ENCODE measurements at regions not wholly inside any gene's neighbourhood (a gene's known extent, or its start where the extent isn't known, plus 50 kb on each side); places are given as distances from the start of the nearest gene placed in this dataset.

GRCh38 chr7:118757066-118757465 lies 532.6 kb downstream of the ANKRD7 start:
- no peak overlapping the region for H3K4me3 ChIP-seq
- H3K27ac ChIP-seq: no peak overlapping the region
- no peak for DNase-seq (ENCODE audit: low spot score)
- 92% methylated on average over 3 of the region's 3 CpGs for WGBS
- no peaks in the 10 kb centered on the region for H3K9me3 ChIP-seq
- H3K4me1 ChIP-seq (replicated peaks): no peaks in the 10 kb centered on the region
- intact Hi-C loops (cut with DNase I): no loop called here
- H3K27me3 ChIP-seq (replicated peaks; ENCODE audit: insufficient read depth): no peaks in the 10 kb centered on the region
- no peaks in the 10 kb centered on the region for H3K36me3 ChIP-seq
- no peak for TF ChIP-seq POLR2AphosphoS5 (IDR thresholded peaks at IDR 0.05)
- TF ChIP-seq CTCF (IDR thresholded peaks at IDR 0.05): no peak
- TF ChIP-seq POLR2A (IDR thresholded peaks at IDR 0.05): no peak

GRCh38 chr7:118758582-118758981 lies 534.1 kb downstream of the ANKRD7 start:
- no peak for TF ChIP-seq CTCF (IDR thresholded peaks at IDR 0.05)
- no peak for DNase-seq (ENCODE audit: low spot score)
- H3K9me3 ChIP-seq: no peaks in the 10 kb centered on the region
- H3K36me3 ChIP-seq: no peaks in the 10 kb centered on the region
- intact Hi-C loops (cut with DNase I): no loop called here
- H3K4me1 ChIP-seq (replicated peaks): no peaks in the 10 kb centered on the region
- no peak overlapping the region for H3K4me3 ChIP-seq
- H3K27me3 ChIP-seq (replicated peaks; ENCODE audit: insufficient read depth): no peaks in the 10 kb centered on the region
- no peak overlapping the region for H3K27ac ChIP-seq

GRCh38 chr7:118759921-118760320 lies 535.4 kb downstream of the ANKRD7 start:
- Histone ChIP-seq H3K9me3 (no peaks in the 10 kb centered on the region), H3K4me1 (replicated peaks) (no peaks in the 10 kb centered on the region), H3K36me3 (no peaks in the 10 kb centered on the region), H3K4me3 (no peak overlapping the region), H3K27ac (no peak overlapping the region), H3K27me3 (replicated peaks; ENCODE audit: insufficient read depth) (no peaks in the 10 kb centered on the region)
- TF ChIP-seq POLR2A (IDR thresholded peaks at IDR 0.05) (no peak), POLR2AphosphoS5 (IDR thresholded peaks at IDR 0.05) (no peak), CTCF (IDR thresholded peaks at IDR 0.05) (no peak)
- intact Hi-C loops (cut with DNase I): no loop called here
- no peak for DNase-seq (ENCODE audit: low spot score)

- intact Hi-C loops (cut with DNase I): no loop called here
- no peak overlapping the region for H3K27ac ChIP-seq
- DNase-seq (ENCODE audit: low spot score): no peak
- WGBS: 83% methylated on average over 2 of the region's 2 CpGs
- TF ChIP-seq CTCF (IDR thresholded peaks at IDR 0.05) (no peak), POLR2AphosphoS5 (IDR thresholded peaks at IDR 0.05) (no peak), POLR2A (IDR thresholded peaks at IDR 0.05) (no peak)
- H3K27me3 ChIP-seq (replicated peaks; ENCODE audit: insufficient read depth): no peaks in the 10 kb centered on the region
- no peak overlapping the region for H3K4me3 ChIP-seq
- H3K4me1 ChIP-seq (replicated peaks): no peaks in the 10 kb centered on the region
- no peaks in the 10 kb centered on the region for H3K9me3 ChIP-seq
- H3K36me3 ChIP-seq: no peaks in the 10 kb centered on the region
Observed at GRCh38 chr7:118762451-118762850, 537.9 kb downstream of the ANKRD7 start.

GRCh38 chr7:118764221-118764620 lies 539.7 kb downstream of the ANKRD7 start:
- H3K4me3 ChIP-seq: no peak overlapping the region
- no peaks in the 10 kb centered on the region for H3K27me3 ChIP-seq (replicated peaks; ENCODE audit: insufficient read depth)
- intact Hi-C loops (cut with DNase I): no loop called here
- TF ChIP-seq POLR2AphosphoS5 (IDR thresholded peaks at IDR 0.05) (no peak), POLR2A (IDR thresholded peaks at IDR 0.05) (no peak), CTCF (IDR thresholded peaks at IDR 0.05) (no peak)
- no peaks in the 10 kb centered on the region for H3K36me3 ChIP-seq
- no peak overlapping the region for H3K27ac ChIP-seq
- H3K4me1 ChIP-seq (replicated peaks): no peaks in the 10 kb centered on the region
- 87% methylated on average over 4 of the region's 4 CpGs for WGBS
- H3K9me3 ChIP-seq: no peaks in the 10 kb centered on the region
- no peak for DNase-seq (ENCODE audit: low spot score)
